ENCODE measurements at regions not wholly inside any gene's neighbourhood (a gene's known extent, or its start where the extent isn't known, plus 50 kb on each side); places are given as distances from the start of the nearest gene placed in this dataset.

GRCh38 chr14:97021571-97022168 is 224.5 kb downstream of the VRK1 start:
- H3K27ac ChIP-seq (ENCODE audit: insufficient read depth, low read depth, low read length) = no peak overlapping the region
- no peaks in the 10 kb centered on the region for H3K4me1 ChIP-seq (ENCODE audit: control insufficient read depth, extremely low read depth, insufficient read depth, low read length)
- ChIA-PET CTCF (no interaction called here), POLR2A (no interaction called here)
- no peak overlapping the region for H3K4me3 ChIP-seq (replicated peaks in 1 of 3; ENCODE audit: insufficient read depth in 1 of 3, low read depth in 1 of 3, low read length in 3 of 3)
- H3K9me3 ChIP-seq (replicated peaks; ENCODE audit: control insufficient read depth, insufficient read depth, low read length) = peaks cover 4% of the 10 kb centered on the region
- H3K4me2 ChIP-seq (ENCODE audit: insufficient read depth, low read length) = no peak overlapping the region
- no peaks in the 10 kb centered on the region for H3K36me3 ChIP-seq (ENCODE audit: control insufficient read depth in 2 of 2, extremely low read depth in 1 of 2, insufficient read depth in 2 of 2, low read length in 2 of 2)
- intact Hi-C loops (cut with micrococcal nuclease) (no loop called here), dilution Hi-C loops (cut with MboI; ENCODE audit: extremely low pct_ligation_motif_present, low sequenced_read_pairs) (no loop called here)
- H3K9me1 ChIP-seq (replicated peaks; ENCODE audit: control insufficient read depth, extremely low read depth, insufficient read depth, low read length) = no peaks in the 10 kb centered on the region
- H3K9ac ChIP-seq (replicated peaks; ENCODE audit: extremely low read depth, insufficient read depth, low read length) = no peak overlapping the region
- H4K20me1 ChIP-seq (replicated peaks; ENCODE audit: control insufficient read depth, extremely low read depth, insufficient read depth, low read length) = no peaks in the 10 kb centered on the region
- no peak for DNase-seq (ENCODE audit: low read depth, low spot score)
- no peak for FAIRE-seq
- H3K27me3 ChIP-seq (ENCODE audit: control insufficient read depth in 2 of 2, insufficient read depth in 2 of 2, low read length in 2 of 2) = no peaks in the 10 kb centered on the region
- no TSS peak for BruUV-seq (replicated peaks)
- no peak overlapping the region for H2AFZ ChIP-seq (ENCODE audit: low read depth, low read length)
- no peaks in the 10 kb centered on the region for H3K79me2 ChIP-seq (ENCODE audit: control insufficient read depth, insufficient read depth, low read length)
- TF ChIP-seq JUN (IDR thresholded peaks at IDR 0.05; ENCODE audit: borderline replicate concordance, insufficient read depth, insufficient read length, low read depth) = no peak
- TF ChIP-seq, protein P1, sequence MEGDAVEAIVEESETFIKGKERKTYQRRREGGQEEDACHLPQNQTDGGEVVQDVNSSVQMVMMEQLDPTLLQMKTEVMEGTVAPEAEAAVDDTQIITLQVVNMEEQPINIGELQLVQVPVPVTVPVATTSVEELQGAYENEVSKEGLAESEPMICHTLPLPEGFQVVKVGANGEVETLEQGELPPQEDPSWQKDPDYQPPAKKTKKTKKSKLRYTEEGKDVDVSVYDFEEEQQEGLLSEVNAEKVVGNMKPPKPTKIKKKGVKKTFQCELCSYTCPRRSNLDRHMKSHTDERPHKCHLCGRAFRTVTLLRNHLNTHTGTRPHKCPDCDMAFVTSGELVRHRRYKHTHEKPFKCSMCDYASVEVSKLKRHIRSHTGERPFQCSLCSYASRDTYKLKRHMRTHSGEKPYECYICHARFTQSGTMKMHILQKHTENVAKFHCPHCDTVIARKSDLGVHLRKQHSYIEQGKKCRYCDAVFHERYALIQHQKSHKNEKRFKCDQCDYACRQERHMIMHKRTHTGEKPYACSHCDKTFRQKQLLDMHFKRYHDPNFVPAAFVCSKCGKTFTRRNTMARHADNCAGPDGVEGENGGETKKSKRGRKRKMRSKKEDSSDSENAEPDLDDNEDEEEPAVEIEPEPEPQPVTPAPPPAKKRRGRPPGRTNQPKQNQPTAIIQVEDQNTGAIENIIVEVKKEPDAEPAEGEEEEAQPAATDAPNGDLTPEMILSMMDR (IDR thresholded peaks at IDR 0.05; ENCODE audit: extremely low read depth in 1 of 2, insufficient read depth in 1 of 2, low read depth in 1 of 2, low read length in 2 of 2) = no peak

GRCh38 chr14:97022741-97023140 is 225.6 kb downstream of the VRK1 start:
- ChIA-PET POLR2A (no interaction called here), CTCF (no interaction called here)
- H3K4me1 ChIP-seq (ENCODE audit: control insufficient read depth, extremely low read depth, insufficient read depth, low read length) = no peaks in the 10 kb centered on the region
- no peak overlapping the region for H3K27ac ChIP-seq (ENCODE audit: insufficient read depth, low read depth, low read length)
- H3K9ac ChIP-seq (replicated peaks; ENCODE audit: extremely low read depth, insufficient read depth, low read length) = no peak overlapping the region
- H3K9me3 ChIP-seq (replicated peaks; ENCODE audit: control insufficient read depth, insufficient read depth, low read length) = peaks cover 4% of the 10 kb centered on the region
- no peak overlapping the region for H3K4me3 ChIP-seq (replicated peaks in 1 of 3; ENCODE audit: insufficient read depth in 1 of 3, low read depth in 1 of 3, low read length in 3 of 3)
- no peak overlapping the region for H3K4me2 ChIP-seq (ENCODE audit: insufficient read depth, low read length)
- no peaks in the 10 kb centered on the region for H3K79me2 ChIP-seq (ENCODE audit: control insufficient read depth, insufficient read depth, low read length)
- no peak for DNase-seq (ENCODE audit: low read depth, low spot score)
- no peaks in the 10 kb centered on the region for H3K36me3 ChIP-seq (ENCODE audit: control insufficient read depth in 2 of 2, extremely low read depth in 1 of 2, insufficient read depth in 2 of 2, low read length in 2 of 2)
- no peaks in the 10 kb centered on the region for H4K20me1 ChIP-seq (replicated peaks; ENCODE audit: control insufficient read depth, extremely low read depth, insufficient read depth, low read length)
- dilution Hi-C loops (cut with MboI; ENCODE audit: extremely low pct_ligation_motif_present, low sequenced_read_pairs) (no loop called here), intact Hi-C loops (cut with micrococcal nuclease) (no loop called here)
- TF ChIP-seq MYC (IDR thresholded peaks at IDR 0.05; ENCODE audit: low read depth, low read length) = no peak
- no peak for TF ChIP-seq JUN (IDR thresholded peaks at IDR 0.05; ENCODE audit: borderline replicate concordance, insufficient read depth, insufficient read length, low read depth)
- TF ChIP-seq, protein P2, sequence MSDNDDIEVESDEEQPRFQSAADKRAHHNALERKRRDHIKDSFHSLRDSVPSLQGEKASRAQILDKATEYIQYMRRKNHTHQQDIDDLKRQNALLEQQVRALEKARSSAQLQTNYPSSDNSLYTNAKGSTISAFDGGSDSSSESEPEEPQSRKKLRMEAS (IDR thresholded peaks at IDR 0.05; ENCODE audit: insufficient read depth, insufficient read length) = no peak
- no peak for TF ChIP-seq POLR2AphosphoS5 (IDR thresholded peaks at IDR 0.05; ENCODE audit: insufficient read depth, low read depth, low read length)
- TF ChIP-seq GATA2 (IDR thresholded peaks at IDR 0.05; ENCODE audit: insufficient read depth, insufficient read length, low read depth, low read length) = no peak
- no peak for TF ChIP-seq FOS (IDR thresholded peaks at IDR 0.05; ENCODE audit: borderline replicate concordance, insufficient read depth, low read length)
- no peak for TF ChIP-seq EZH2 (IDR thresholded peaks at IDR 0.05; ENCODE audit: borderline replicate concordance, low read depth, low read length, severe bottlenecking)
- TF ChIP-seq POLR2A (IDR thresholded peaks at IDR 0.05; ENCODE audit: low read depth, low read length) = no peak
- TF ChIP-seq, protein P1 (IDR thresholded peaks at IDR 0.05; ENCODE audit: extremely low read depth in 1 of 2, insufficient read depth in 1 of 2, low read depth in 1 of 2, low read length in 2 of 2) = no peak
- no peaks in the 10 kb centered on the region for H3K27me3 ChIP-seq (ENCODE audit: control insufficient read depth in 2 of 2, insufficient read depth in 2 of 2, low read length in 2 of 2)
- H2AFZ ChIP-seq (ENCODE audit: low read depth, low read length) = no peak overlapping the region
- H3K9me1 ChIP-seq (replicated peaks; ENCODE audit: control insufficient read depth, extremely low read depth, insufficient read depth, low read length) = no peaks in the 10 kb centered on the region
- FAIRE-seq = no peak
- BruUV-seq (replicated peaks) = no TSS peak
